ENCODE measurements at regions not wholly inside any gene's neighbourhood (a gene's known extent, or its start where the extent isn't known, plus 50 kb on each side); places are given as distances from the start of the nearest gene placed in this dataset.
"Not testable (repeated sequence)": the region's sequence is repeated elsewhere in the genome, so short reads cannot be mapped to it uniquely, and the experiment has no call there.

DNA sequence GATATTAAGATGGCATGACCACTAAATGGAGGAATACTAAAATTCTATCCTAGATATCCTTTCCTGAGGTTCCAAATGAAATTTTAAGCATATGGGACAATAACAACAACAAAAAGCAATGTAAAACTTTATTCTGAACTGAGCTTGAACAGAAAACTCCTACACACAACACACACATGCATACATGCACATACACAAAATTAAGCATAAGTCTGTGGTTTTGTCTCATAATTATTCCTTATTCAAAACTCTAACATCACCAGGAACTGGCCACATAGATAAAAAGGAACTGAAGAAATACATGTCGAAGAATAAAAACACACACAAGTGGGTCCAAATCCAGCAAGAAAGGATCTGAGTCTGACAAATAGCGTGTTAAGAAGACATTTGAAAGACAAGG is 168.0 kb downstream of the COX18 start:
- Histone ChIP-seq H3K4me3 (no peak overlapping the region), H3K36me3 (no peaks in the 10 kb centered on the region), H3K9me3 (no peaks in the 10 kb centered on the region), H3K27me3 (no peaks in the 10 kb centered on the region)
- no peak for DNase-seq

DNA sequence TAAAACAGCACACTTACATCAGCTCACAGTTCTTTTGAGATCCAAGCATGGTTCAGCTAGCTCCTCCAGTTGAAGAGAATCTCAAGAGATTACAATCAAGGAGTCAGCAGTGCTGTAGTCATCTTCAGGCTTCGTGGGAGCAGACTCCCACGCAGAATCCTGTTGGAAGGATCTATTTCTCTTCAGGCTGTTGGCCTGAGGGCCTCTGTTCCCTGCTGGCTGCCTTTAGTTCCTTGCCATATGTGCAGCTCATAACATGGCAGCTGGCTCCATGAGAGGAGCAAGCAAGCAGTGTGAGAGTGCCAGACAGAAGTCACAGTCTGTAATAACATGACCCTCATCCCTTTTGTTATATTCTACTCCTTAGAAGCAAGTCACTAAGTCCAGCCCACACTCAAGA is 168.6 kb downstream of the COX18 start:
- Histone ChIP-seq H3K9me3 (no peaks in the 10 kb centered on the region), H3K36me3 (no peaks in the 10 kb centered on the region), H3K27me3 (no peaks in the 10 kb centered on the region), H3K4me3 (no peak overlapping the region)
- no peak for DNase-seq

DNA sequence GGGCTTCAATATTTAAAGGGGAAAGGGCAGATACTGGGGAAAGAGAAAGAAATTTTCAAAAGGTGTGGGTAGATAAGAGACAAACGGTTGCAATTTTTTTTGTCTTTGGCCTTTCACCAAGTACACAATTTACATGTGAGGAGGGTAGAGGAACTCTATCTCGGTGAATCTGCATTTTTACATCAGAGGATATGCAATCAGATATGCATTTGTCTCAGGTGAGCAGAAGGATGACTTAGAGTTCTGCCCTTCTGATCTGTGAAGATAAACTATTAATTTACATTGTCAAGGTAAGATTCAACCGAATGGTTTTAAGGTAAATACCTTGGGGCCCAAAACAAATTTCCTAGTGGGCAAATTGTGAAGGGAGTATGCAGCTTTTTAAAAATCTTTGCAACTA is 169.9 kb downstream of the COX18 start:
- H3K36me3 ChIP-seq, result no peaks in the 10 kb centered on the region

DNA sequence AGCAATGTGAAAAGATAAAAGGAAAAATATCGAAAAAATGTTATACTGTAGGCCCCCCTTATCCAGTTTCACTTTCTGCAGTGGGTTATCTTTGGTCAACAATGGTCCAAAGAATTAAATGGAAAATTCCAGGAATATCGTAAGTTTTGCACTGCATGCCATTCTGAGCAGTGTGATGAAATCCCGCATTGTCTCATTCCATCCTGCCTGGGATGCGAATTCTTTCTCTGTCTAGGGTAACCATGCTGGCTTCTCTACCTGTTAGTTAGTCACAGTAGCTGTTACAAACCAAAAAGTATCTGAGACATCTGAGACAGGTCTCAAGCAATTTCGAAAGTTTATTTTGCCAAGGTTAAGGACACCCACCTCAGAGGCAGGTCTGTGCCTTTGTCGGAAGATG is 170.3 kb downstream of the COX18 start:
- no peak for DNase-seq
- no peak overlapping the region for H3K4me3 ChIP-seq
- no peaks in the 10 kb centered on the region for H3K9me3 ChIP-seq
- no peaks in the 10 kb centered on the region for H3K36me3 ChIP-seq
- H3K27me3 ChIP-seq, result no peaks in the 10 kb centered on the region

More for the DNA sequence above, 169.9 kb downstream of the COX18 start:
- DNase-seq, result no peak
- no peaks in the 10 kb centered on the region for H3K27me3 ChIP-seq
- H3K4me3 ChIP-seq, result no peak overlapping the region
- no peaks in the 10 kb centered on the region for H3K9me3 ChIP-seq

DNA sequence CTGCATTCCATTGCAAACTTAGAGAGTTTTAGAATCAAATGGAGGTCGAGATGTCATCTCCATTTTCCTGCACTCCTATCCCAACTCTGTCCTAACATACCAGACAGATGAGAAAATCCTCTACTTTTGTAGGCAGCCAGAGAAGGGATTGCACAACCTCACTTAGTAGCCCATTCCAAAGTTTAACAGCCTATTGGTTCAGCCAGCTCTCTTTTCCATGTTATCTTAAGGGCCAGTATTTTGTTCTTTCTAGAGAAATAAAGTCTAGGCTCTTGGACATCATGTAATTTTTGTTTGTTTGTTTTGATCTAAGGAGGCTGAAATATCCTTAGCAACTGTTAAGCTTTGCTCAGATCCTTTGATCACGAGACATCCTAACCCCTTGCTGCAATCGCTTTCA is 173.0 kb downstream of the COX18 start:
- DNase-seq, result no peak
- no peaks in the 10 kb centered on the region for H3K36me3 ChIP-seq
- H3K4me3 ChIP-seq, result no peak overlapping the region
- no peaks in the 10 kb centered on the region for H3K27me3 ChIP-seq
- no peaks in the 10 kb centered on the region for H3K9me3 ChIP-seq

DNA sequence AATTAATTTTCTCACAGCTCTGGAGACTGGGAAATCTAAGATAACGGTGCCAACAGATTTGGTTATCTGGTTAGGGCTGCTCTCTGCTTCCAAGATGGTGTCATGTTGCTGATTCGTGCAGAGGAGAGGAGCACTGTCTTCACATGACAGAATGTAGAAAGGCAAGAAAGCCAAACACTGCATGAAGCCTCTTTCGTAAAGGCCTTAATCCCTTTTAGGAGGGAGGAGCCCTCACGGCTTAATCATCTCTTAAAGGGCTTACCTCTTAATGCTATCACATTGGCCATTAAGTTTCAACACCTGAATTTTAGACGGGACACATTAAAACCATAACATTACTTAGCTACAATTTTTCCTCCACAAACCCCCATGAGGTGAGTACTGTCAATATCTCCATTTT is 174.1 kb downstream of the COX18 start:
- Histone ChIP-seq H3K27me3 (no peaks in the 10 kb centered on the region), H3K4me3 (no peak overlapping the region), H3K9me3 (no peaks in the 10 kb centered on the region), H3K36me3 (no peaks in the 10 kb centered on the region)
- no peak for DNase-seq

DNA sequence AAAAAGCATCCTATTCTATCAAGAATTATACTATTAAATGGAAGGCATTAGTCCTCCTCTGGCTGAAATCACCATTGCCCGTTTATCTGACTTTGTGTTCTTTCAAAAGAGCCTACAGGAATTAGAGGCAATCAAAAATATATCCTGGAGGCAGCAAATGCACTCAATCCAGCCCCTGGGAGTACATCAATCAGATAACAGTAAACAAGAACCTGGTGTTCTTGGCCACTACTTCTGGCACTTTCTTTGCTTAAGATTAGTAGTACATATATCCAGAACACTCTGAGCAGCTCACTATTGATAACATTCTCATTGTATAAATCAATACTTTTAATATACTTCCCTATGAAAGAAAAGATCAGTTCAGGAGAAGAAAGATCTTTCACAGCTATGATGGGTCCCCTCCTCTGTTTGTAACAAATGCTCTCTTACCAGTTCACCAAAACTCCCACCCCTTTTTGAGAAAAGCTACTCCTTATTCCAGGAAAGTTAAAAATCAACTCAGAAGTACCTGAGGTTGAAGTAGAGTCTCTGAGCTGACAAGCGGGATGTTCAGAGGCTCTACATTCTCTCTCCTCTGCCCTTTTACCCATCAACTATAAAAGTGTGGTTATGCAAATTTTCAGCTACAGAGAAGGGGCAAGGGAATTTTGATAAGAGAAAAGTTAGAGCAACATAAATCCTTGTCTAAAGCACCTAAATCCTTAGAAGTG is 176.0 kb downstream of the COX18 start:
- no peak overlapping the region for H3K4me3 ChIP-seq
- no peaks in the 10 kb centered on the region for H3K9me3 ChIP-seq
- DNase-seq, result no peak
- H3K36me3 ChIP-seq, result no peaks in the 10 kb centered on the region
- H3K27me3 ChIP-seq, result no peaks in the 10 kb centered on the region

DNA sequence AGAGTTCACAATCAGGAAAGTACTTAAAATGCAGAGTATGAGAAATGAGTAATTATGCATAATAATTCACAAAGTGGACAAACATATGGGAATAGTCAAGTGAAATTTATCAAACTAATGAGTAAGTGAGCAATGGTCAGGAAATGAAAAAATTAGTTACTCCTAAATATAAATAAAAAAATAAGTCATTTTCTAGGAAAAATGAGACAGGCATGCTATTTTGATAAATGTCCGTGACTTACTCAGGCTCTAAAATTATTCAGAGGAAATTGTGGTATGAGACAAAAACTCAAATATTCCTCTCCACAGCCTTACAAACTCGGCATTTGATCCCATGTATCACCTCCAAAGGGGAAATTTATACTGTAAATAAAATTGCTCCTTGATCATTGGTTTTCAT is 181.2 kb downstream of the COX18 start:
- H3K36me3 ChIP-seq, result no peaks in the 10 kb centered on the region
- H3K9me3 ChIP-seq, result no peaks in the 10 kb centered on the region
- DNase-seq, result no peak
- H3K4me3 ChIP-seq, result no peak overlapping the region
- no peaks in the 10 kb centered on the region for H3K27me3 ChIP-seq

DNA sequence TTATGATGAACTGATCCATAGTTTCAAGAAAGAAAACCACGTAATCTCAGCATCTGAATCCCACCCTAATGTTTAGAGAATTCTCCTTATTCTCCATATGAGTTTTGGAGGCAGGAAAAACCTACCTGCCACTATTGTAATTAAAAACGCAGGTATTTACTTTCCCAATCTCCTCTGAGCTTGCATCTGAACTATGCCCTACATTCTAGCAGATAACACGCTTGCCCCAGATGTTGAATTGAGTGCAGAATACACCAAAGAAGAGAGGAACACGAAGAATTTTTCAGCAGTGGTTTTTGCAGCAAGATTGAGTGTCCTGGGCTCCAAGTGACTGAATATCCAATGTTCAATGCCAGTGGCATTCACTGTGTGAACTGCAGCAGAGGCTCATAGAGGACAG is 182.4 kb downstream of the COX18 start:
- Histone ChIP-seq H3K4me3 (no peak overlapping the region), H3K9me3 (no peaks in the 10 kb centered on the region), H3K36me3 (no peaks in the 10 kb centered on the region), H3K27me3 (no peaks in the 10 kb centered on the region)
- no peak for DNase-seq

DNA sequence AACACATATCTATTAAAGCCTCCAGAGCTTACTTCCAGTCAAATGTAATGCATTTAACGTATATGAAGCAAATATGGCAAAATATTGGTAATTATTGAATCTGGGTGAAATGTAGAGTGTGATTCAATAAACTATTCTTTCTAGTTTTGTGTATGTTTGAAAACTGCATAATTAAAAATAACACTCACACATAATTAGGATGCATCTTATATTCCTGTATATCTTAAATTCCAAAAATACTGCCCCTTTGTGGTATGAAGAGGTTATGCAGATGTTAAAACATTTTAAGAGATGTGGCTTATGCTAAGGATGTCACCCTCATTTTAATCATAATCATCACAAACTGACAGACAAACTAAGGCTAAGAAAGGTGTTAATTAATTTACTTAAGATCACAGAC is 182.9 kb downstream of the COX18 start:
- no peak for DNase-seq
- H3K9me3 ChIP-seq, result no peaks in the 10 kb centered on the region
- no peaks in the 10 kb centered on the region for H3K36me3 ChIP-seq
- no peak overlapping the region for H3K4me3 ChIP-seq
- H3K27me3 ChIP-seq, result no peaks in the 10 kb centered on the region

DNA sequence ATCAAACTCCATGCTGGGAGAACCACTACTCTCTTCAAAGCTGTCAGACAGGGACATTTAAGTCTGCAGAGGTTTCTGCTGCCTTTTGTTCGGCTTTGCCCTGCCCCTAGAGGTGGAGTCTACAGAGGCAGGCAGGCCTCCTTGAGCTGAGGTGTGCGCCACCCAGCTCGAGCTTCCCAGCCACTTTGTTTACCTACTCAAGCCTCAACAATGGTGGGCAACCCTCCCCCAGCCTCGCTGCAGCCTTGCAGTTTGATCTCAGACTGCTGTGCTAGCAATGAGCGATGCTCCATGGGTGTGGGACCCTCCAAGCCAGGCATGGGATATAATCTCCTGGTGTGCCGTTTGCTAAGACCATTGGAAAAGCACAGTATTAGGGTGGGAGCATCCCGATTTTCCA is 185.3 kb downstream of the COX18 start:
- not testable (repeated sequence) for H3K4me3 ChIP-seq, H3K9me3 ChIP-seq, H3K27me3 ChIP-seq, H3K36me3 ChIP-seq, DNase-seq

DNA sequence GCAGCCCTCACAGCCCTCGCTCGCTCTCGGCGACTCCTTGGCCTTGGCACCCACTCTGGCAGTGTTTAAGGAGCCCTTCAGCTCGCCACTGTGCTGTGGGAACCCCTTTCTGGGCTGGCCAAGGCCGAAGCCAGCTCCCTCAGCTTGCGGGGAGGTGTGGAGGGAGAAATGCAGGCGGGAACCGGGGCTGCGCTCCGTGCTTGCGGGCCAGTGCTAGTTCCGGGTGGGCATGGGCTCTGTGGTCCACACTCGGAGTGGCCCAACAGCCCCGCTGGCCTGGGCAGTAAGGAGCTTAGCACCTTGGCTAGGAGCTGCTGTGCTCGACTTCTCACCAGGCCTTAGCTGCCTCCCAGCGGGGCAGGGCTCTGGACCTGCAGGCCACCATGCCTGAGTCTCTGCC is 192.6 kb downstream of the COX18 start:
- Histone ChIP-seq H3K9me3 (no peaks in the 10 kb centered on the region), H3K36me3 (no peaks in the 10 kb centered on the region)

DNA sequence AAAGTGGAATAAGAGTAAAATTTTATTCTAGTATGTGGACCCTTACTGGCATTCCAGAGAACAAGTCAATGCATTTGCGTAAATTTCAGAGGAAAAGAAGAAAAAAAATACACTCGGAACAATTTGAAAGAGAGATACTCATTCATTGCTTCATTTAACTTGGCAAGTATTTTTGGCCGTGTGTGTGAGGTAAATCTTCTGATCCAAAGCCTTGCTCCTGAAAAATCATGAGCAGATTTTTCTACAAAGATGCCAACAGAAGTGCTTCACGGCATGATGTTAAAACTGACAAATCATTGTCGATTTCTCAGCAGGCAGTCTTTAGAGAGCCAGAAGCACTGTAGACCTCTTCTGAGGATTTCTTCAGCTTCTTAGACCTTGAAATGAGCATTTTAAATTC is 194.0 kb downstream of the COX18 start:
- Histone ChIP-seq H3K27me3 (no peaks in the 10 kb centered on the region), H3K9me3 (no peaks in the 10 kb centered on the region), H3K36me3 (no peaks in the 10 kb centered on the region), H3K4me3 (no peak overlapping the region)
- no peak for DNase-seq

More for the DNA sequence above, 192.6 kb downstream of the COX18 start:
- H3K27me3 ChIP-seq, result no peaks in the 10 kb centered on the region
- no peak for DNase-seq
- H3K4me3 ChIP-seq, result no peak overlapping the region

DNA sequence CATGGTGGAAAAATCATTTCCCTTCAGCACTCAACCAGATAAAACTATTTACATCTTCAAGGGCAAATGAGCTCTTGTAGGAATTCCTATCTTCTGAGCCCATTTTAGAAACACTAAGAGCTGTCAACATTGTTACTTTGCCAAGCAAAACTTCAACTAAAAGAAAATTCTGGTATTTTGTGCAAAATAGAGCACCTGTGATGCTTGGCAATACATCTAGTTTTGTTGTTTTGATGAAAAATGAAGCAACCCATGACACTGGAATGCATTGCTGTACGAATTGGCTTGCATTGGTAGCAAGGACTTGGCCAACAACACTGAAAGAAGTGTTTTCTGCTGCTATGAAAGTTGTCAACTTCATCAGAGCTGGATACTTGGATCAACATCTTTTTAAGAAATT is 194.4 kb downstream of the COX18 start:
- no peaks in the 10 kb centered on the region for H3K9me3 ChIP-seq
- no peak for DNase-seq
- no peaks in the 10 kb centered on the region for H3K27me3 ChIP-seq
- H3K36me3 ChIP-seq, result no peaks in the 10 kb centered on the region
- no peak overlapping the region for H3K4me3 ChIP-seq

DNA sequence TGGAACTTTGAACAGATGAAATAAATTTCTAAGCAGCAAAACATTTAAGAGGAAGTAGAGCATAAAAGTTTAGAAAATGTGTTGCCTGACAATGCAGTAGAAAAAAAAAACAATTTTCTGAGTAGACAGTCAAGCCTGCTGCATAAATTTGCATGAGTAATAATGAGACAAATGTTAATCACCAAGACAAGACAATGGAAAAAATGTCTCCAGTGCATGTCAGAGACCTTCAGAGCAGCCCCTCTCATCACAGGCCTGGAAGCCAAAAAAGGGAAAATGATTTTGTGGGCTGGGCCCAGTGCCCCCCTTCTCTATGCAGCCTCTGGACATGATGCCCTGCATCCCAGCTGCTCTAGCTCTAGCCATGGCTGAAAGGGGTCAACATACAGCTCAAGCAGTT is 204.6 kb downstream of the COX18 start:
- no peaks in the 10 kb centered on the region for H3K9me3 ChIP-seq
- DNase-seq, result no peak
- H3K4me3 ChIP-seq, result no peak overlapping the region

DNA sequence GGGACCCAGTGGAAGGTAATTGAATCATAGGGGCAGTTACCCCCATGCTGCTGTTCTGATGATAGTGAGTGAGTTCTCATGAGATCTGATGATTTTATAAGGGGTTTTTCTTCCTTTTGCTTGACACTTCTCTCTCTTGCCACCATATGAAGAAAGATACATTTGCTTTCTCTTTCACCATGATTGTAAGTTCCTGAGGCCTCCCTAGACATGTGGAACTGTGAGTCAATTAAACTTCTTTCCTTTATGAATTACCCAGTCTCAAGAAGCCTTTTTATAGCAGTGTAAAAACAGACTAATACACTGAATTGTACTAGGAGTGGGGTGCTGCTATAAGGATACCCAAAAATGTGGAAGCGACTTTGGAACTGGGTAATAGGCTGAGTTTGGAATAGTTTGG is 205.2 kb downstream of the COX18 start:
- not testable (repeated sequence) for H3K9me3 ChIP-seq, H3K36me3 ChIP-seq, H3K27me3 ChIP-seq, DNase-seq, H3K4me3 ChIP-seq

More for the DNA sequence above, 204.6 kb downstream of the COX18 start:
- Histone ChIP-seq H3K36me3 (no peaks in the 10 kb centered on the region), H3K27me3 (no peaks in the 10 kb centered on the region)

DNA sequence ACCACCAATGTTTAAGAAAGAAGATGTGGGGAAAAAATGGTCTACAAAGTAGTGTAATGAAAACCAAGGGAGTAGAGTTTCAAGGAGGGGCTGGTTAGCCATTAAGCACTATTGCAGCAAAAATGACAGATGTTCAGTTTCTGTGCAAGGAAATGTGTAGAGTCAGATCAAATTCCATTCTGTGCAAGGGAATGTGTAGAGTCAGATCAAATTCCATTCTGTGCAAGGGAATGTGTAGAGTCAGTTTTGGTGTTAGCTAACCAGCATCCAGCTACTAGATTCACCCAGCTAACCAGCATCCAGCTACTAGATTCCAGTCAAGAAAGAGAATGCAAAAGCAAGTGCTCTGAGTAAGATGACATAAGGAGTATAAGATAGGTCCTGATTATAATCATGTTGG is 208.8 kb downstream of the COX18 start:
- no peak for DNase-seq

DNA sequence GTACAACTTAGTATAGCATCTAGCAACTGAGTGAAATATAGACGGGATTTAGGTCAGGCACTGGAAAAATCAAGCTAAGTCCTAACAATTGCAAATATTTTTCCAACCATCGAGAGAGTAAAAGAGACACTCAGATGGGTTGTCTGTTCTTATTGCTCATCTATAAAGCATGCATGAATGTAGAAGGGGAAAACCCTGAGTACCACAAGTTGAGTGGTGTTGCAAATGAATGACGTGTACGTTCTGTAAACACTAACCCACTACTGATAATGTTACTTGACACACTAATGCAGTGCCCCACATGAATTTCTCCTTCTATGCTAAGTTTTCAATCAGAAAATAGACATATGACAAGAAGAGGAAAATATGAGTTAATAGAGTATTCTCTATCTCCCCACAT is 211.2 kb downstream of the COX18 start:
- Histone ChIP-seq H3K4me3 (no peak overlapping the region), H3K9me3 (no peaks in the 10 kb centered on the region), H3K36me3 (no peaks in the 10 kb centered on the region), H3K27me3 (no peaks in the 10 kb centered on the region)
- DNase-seq, result no peak

More for the DNA sequence above, 208.8 kb downstream of the COX18 start:
- no peak overlapping the region for H3K4me3 ChIP-seq
- no peaks in the 10 kb centered on the region for H3K27me3 ChIP-seq
- no peaks in the 10 kb centered on the region for H3K36me3 ChIP-seq
- H3K9me3 ChIP-seq, result no peaks in the 10 kb centered on the region

DNA sequence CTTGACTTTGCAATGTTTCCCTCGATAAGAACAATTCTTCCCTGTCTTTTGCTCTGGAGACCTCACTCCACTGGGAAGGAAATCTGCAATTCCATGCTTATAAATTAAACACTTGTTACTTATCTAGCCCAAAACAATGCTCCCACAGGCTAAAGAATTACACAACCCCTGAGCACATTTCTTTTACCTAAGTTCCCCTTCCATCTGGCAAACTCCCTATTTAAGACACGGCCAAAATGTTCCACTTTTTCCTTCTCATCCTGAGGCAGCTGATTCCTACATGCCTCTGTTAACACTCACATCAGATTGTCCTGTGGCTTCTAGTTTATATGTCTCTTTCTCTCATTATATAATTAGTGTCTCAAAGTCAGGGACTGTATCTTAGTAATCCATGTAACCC is 211.7 kb downstream of the COX18 start:
- DNase-seq, result no peak
- Histone ChIP-seq H3K9me3 (no peaks in the 10 kb centered on the region), H3K4me3 (no peak overlapping the region), H3K36me3 (no peaks in the 10 kb centered on the region), H3K27me3 (no peaks in the 10 kb centered on the region)
